ENCODE measurements at regions not wholly inside any gene's neighbourhood (a gene's known extent, or its start where the extent isn't known, plus 50 kb on each side); places are given as distances from the start of the nearest gene placed in this dataset.

DNA sequence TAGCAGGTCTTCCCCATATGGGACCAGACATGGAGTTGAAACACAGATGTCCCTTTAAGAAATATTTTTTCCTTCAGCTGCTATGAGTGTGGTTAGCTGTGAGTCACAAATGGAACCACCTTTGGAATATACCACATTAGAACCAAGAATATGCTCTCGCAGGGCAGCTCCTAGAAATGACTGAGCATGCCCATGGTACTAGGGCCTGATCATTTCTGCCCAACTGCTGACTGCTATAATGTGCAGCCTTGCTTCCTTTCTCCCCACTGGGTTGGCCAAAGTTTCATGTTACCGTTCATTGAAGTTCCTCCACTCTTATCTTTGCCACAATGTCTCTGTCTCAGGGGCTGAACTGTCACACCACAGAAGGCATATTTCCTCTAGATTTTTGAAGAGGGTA, 1074.6 kb downstream of the FLRT2 start:
- TF ChIP-seq, protein P1, sequence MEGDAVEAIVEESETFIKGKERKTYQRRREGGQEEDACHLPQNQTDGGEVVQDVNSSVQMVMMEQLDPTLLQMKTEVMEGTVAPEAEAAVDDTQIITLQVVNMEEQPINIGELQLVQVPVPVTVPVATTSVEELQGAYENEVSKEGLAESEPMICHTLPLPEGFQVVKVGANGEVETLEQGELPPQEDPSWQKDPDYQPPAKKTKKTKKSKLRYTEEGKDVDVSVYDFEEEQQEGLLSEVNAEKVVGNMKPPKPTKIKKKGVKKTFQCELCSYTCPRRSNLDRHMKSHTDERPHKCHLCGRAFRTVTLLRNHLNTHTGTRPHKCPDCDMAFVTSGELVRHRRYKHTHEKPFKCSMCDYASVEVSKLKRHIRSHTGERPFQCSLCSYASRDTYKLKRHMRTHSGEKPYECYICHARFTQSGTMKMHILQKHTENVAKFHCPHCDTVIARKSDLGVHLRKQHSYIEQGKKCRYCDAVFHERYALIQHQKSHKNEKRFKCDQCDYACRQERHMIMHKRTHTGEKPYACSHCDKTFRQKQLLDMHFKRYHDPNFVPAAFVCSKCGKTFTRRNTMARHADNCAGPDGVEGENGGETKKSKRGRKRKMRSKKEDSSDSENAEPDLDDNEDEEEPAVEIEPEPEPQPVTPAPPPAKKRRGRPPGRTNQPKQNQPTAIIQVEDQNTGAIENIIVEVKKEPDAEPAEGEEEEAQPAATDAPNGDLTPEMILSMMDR (IDR thresholded peaks at IDR 0.05; ENCODE audit: low read length): no peak
- no peak for TF ChIP-seq EZH2 (optimal IDR thresholded peaks at IDR 0.05; ENCODE audit: low read depth, low read length)
